Suppressor macrophage (primary cell): ENCODE measurements at regions not wholly inside any gene's neighbourhood (a gene's known extent, or its start where the extent isn't known, plus 50 kb on each side); places are given as distances from the start of the nearest gene placed in this dataset.

Source experiments
- DNase-seq, 4 experiments: peaks; one replicate each; pipeline ENCODE4 v3.0.0-alpha.2; 2020 to 2022

DNA sequence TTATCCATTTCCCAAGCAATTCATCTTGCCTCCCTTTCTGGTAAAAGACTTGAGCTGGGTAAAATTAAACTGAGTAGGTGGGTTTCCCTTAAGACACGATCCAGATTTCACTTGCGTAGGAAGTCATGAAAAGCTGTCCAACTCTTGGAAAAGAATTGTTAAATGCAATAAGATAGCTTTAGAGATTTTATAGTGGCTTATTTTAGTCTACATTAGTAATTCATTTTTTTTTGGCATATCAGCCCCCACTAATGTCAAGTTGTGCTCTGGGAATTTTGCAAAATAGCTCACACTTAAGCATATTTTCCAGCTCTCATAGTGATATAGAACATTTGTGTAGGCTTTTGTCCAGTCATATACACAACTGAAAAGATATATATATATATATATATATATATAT lies 344.7 kb upstream of the FIGN start:
- no peak for DNase-seq

- no peak for DNase-seq
These were observed 343.4 kb upstream of the FIGN start for GRCh38 chr2:164079258-164079657.

- DNase-seq: no peak
These were observed 342.6 kb upstream of the FIGN start for GRCh38 chr2:164078421-164078820.

- DNase-seq: no peak
These were observed 337.6 kb upstream of the FIGN start for GRCh38 chr2:164073101-164074074.

DNA sequence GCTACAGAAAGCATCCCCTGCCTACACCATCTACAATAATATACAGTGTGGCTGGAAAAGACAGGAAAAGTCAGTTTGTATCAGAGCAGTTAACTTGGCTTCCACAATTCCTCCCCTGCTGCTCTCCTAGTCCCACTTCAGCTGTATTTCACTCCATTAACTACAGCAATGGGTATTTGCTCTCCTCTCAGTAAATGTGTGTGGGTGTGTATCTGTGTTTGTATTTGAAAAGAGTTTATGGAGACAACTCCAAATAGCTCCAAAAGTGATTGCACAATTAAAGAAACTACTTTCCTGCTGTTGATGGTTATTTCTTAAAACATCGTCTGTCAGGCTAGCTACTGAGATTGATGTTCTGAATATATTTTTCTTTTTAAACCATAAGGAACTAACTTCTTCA lies 333.7 kb upstream of the FIGN start:
- no peak for DNase-seq

GRCh38 chr2:164068063-164068462 lies 332.3 kb upstream of the FIGN start:
- DNase-seq: no peak

- DNase-seq: no peak
These were observed 330.3 kb upstream of the FIGN start for GRCh38 chr2:164066095-164066494.

- DNase-seq: no peak
These were observed 329.2 kb upstream of the FIGN start for GRCh38 chr2:164065038-164065437.

- peak; percentile 42 to 59 (median 52) for DNase-seq
These were observed 325.4 kb upstream of the FIGN start for GRCh38 chr2:164061129-164061746.

GRCh38 chr2:164060031-164060430 lies 324.2 kb upstream of the FIGN start:
- DNase-seq: no peak

DNA sequence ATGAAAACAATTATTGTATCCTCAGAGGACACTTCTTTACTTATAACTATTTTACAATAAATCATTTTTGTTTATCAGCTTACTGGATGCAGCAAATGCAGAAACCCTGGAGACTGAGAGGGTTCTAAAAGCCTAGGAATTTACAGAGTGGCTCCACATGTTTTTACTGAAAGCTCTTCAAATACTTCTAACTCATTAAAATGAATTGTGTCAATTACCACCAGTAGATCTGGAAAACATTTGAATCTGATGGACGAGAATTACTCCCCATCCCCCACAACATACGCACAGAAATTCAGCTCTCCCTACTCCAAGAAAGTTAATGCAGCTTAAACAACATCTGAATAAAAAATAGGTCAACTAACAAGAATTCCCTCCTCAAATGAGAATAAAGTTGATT lies 319.8 kb upstream of the FIGN start:
- no peak for DNase-seq

DNA sequence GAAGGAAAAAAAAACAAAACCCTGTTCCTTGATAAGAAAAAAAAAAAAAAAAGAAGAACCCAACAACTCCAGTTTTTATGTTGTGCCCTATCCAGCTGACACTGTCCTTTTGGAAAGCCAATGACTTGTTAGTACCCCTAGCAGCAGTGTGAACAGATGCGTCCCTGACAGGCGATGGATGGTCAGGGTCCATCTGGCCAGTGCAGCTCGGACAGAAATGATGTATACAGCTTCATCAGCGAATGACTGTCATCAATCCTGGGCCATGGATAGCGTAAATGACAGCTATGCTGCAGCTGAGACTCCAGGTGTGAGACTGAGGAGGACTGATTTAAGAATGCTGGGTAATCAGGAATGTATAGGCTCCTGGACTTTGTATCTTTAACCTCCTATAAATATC lies 318.8 kb upstream of the FIGN start:
- DNase-seq: no peak

DNA sequence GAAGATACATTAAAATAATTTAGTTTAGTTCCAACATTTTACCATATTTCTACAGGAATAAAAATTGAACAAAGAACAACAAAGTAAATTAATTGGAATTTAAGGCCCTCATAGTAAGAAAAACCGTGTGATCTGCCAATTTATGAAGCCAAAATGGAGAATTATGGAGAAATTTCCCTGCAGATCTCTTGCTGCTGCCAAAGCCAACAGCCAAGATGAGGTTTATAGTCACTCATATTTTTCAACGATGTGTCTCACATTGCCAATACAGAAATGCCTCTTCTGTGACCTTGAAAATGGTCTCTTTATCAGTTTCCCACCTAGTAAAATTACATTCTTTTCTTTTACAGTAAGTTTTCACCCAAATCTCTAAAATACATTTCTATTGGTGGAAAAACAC lies 317.2 kb upstream of the FIGN start:
- DNase-seq: no peak

GRCh38 chr2:164052006-164052405 lies 316.2 kb upstream of the FIGN start:
- no peak for DNase-seq

DNA sequence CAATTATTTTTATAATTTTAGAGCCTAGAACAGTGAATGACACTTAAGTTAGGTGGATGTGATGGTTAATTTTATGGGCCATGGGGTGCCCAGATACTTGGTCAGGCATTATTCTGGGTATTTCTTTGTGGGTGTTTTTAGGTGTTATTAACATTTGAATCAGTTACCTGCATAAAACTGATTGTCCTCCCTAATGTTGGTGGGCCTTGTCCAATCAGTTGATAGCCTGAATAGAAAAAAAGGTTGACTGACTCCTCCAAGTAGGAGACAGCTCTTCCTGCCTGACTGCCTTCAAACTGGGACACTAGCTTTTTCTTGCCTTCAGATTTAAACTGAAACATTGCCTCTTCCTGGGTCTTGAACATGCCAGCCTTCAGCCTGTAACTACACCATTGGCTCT lies 312.9 kb upstream of the FIGN start:
- DNase-seq: no peak

DNA sequence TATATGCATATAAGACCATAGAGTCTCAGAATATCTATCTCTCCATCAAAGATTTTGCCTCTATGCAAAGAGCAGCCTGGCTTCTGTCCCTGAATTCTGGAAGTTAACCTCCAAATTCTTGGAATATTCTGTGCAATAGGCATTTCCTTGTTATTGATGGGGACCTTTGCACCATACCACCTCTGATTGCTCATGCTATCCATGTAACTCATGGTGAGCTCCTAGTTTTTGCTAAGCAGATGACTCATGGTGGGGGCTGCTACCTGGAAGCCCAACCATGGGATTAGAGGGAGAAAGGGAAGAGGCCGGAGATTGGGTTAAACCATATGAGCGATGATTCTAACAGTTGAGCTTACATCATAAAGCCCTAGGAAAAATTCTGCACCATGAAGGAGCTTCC lies 310.2 kb upstream of the FIGN start:
- DNase-seq: no peak

DNA sequence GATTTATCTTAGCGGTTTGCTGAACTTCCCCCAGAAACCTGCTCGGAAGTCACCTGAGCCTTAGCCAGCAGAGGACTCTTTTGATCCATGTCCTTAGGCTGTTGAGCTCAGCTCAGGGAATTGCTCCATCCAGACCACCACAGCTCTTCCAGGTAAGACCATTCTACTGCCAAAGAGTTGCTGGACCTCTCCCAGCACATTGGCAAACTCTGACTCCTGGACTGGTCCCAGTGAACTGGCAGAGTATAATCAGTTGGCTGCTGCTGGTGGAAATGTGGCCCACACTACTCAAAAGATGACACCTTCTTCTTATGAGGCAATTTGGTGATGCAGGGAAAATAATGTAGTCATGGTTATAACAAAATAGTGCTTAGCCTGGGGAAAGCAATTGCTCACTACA lies 308.8 kb upstream of the FIGN start:
- no peak for DNase-seq

- no peak for DNase-seq
These were observed 303.5 kb upstream of the FIGN start for GRCh38 chr2:164039270-164039669.

DNA sequence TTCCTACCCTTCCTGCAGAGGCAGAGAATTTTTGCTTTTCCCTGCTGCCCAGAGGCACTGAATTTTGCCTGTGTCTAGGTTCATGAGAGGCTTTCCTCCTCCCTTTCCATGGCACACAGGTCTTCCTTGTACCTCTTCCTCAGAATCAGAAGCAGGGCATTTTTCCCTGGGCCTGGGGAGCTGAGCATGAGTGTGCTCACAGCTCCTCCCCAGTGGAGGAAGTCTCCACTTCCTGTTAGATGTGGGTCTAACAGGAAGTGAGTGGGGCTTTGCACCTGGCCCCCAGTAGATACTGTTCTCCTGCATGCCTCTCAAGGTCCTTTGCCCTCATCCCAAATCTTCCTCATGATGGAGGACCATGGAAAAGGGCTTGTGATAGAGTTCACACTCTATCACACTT lies 297.2 kb upstream of the FIGN start:
- DNase-seq: no peak

DNA sequence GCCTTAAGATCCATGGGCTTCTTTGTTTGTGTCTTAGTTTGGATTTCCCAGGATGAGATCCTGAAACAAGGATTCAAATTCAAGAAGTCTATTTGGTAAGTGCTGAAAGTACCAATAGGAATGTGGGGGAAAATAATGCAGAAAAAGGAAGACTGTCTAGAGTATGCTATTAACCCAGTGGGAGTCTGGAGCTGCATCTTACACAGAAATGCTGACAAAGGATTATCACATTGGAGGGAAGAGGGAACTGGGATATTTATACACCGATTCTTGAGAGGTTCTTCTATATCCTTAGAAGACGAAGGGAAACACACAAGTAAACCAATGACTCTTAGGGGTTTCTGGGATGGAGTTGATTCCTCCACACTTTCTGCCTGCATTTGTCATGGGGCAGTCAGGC lies 294.8 kb upstream of the FIGN start:
- no peak for DNase-seq

GRCh38 chr2:164028814-164029534 lies 293.2 kb upstream of the FIGN start:
- no peak for DNase-seq

GRCh38 chr2:164024396-164024795 lies 288.6 kb upstream of the FIGN start:
- no peak for DNase-seq

GRCh38 chr2:164023896-164024295 lies 288.1 kb upstream of the FIGN start:
- no peak for DNase-seq
